Stimulated activated CD4-positive, alpha-beta T cell treated with anti-CD3 and anti-CD28 coated beads, Interleukin-15, amount 100 ng/mL, for 48 hours (primary cell): ENCODE measurements at regions not wholly inside any gene's neighbourhood (a gene's known extent, or its start where the extent isn't known, plus 50 kb on each side); places are given as distances from the start of the nearest gene placed in this dataset.

Source experiments
- DNase-seq, 2 donors: peaks; one replicate each; pipeline ENCODE4 v3.0.0-alpha.2; 2020; ENCODE audit warnings: low read depth in 2 of 2

GRCh38 chr1:101316799-101317198 is 80.0 kb downstream of the S1PR1 start:
- no peak for DNase-seq

GRCh38 chr1:101317590-101317989 is 80.8 kb downstream of the S1PR1 start:
- no peak for DNase-seq

GRCh38 chr1:101323535-101323934 is 86.7 kb downstream of the S1PR1 start:
- DNase-seq: no peak

GRCh38 chr1:101325144-101325543 is 88.3 kb downstream of the S1PR1 start:
- DNase-seq: no peak

GRCh38 chr1:101330427-101331130 is 93.8 kb downstream of the S1PR1 start:
- DNase-seq: no peak

- no peak for DNase-seq
Measured at GRCh38 chr1:101331794-101332193, 95.0 kb downstream of the S1PR1 start.

- DNase-seq: no peak
Measured at GRCh38 chr1:101332633-101333032, 95.8 kb downstream of the S1PR1 start.

- no peak for DNase-seq
Measured at GRCh38 chr1:101333186-101333585, 96.4 kb downstream of the S1PR1 start.

- no peak for DNase-seq
Measured at GRCh38 chr1:101337968-101338367, 101.1 kb downstream of the S1PR1 start.

- DNase-seq: no peak
Measured at GRCh38 chr1:101338714-101339430, 102.1 kb downstream of the S1PR1 start.

- no peak for DNase-seq
Measured at GRCh38 chr1:101344745-101345144, 107.9 kb downstream of the S1PR1 start.

GRCh38 chr1:101346419-101346818 is 109.6 kb downstream of the S1PR1 start:
- no peak for DNase-seq

GRCh38 chr1:101356013-101356412 is 119.2 kb downstream of the S1PR1 start:
- DNase-seq: no peak

GRCh38 chr1:101356604-101357443 is 120.0 kb downstream of the S1PR1 start:
- no peak for DNase-seq

- peak; percentile 46 to 69 for DNase-seq
Measured at GRCh38 chr1:101357444-101357986, 120.7 kb downstream of the S1PR1 start.

- no peak for DNase-seq
Measured at GRCh38 chr1:101360506-101360905, 123.7 kb downstream of the S1PR1 start.

- no peak for DNase-seq
Measured at GRCh38 chr1:101363891-101364318, 127.1 kb downstream of the S1PR1 start.

GRCh38 chr1:101364370-101365120 is 127.7 kb downstream of the S1PR1 start:
- no peak for DNase-seq

- DNase-seq: no peak
Measured at GRCh38 chr1:101365186-101365585, 128.4 kb downstream of the S1PR1 start.

- DNase-seq: no peak
Measured at GRCh38 chr1:101365878-101366277, 129.1 kb downstream of the S1PR1 start.

- DNase-seq: no peak
Measured at GRCh38 chr1:101366513-101367215, 129.8 kb downstream of the S1PR1 start.
